Activated CD4-positive, alpha-beta T cell treated with anti-CD3 and anti-CD28 coated beads for 48 hours (primary cell): ENCODE measurements at regions not wholly inside any gene's neighbourhood (a gene's known extent, or its start where the extent isn't known, plus 50 kb on each side); places are given as distances from the start of the nearest gene placed in this dataset.
"Not testable (repeated sequence)": the region's sequence is repeated elsewhere in the genome, so short reads cannot be mapped to it uniquely, and the experiment has no call there.

Source experiments
- DNase-seq: peaks from one replicate; pipeline ENCODE4 v3.0.0-alpha.2; 2020

DNA sequence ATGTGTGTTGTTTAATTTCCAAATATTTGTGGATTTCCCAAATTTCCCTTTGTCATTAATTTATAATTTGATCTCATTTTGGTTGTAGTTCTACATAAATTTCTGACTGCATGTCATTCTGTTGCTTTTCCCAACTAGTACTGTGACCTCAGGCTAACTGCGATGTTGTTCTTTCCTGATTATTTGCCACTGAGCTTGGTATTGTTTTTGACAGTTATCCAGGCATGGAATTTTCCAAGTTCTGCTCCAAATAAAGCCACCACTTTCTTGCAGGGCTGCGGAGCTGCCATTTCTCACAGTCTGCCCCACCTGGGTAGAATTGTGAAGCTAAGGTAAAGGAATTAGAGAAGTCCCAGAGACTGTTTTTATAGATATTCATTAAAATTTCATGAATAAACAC lies 328.8 kb downstream of the ZNF674 start:
- no peak for DNase-seq

- DNase-seq: no peak
Observed at GRCh38 chrX:46211079-46211478, 334.1 kb downstream of the ZNF674 start.

GRCh38 chrX:46209768-46210167 lies 335.5 kb downstream of the ZNF674 start:
- no peak for DNase-seq

- DNase-seq: no peak
Observed at GRCh38 chrX:46209037-46209436, 336.2 kb downstream of the ZNF674 start.

- DNase-seq: no peak
Observed at GRCh38 chrX:46208225-46208854, 336.9 kb downstream of the ZNF674 start.

GRCh38 chrX:46204721-46205422 lies 340.3 kb downstream of the ZNF674 start:
- DNase-seq: no peak

DNA sequence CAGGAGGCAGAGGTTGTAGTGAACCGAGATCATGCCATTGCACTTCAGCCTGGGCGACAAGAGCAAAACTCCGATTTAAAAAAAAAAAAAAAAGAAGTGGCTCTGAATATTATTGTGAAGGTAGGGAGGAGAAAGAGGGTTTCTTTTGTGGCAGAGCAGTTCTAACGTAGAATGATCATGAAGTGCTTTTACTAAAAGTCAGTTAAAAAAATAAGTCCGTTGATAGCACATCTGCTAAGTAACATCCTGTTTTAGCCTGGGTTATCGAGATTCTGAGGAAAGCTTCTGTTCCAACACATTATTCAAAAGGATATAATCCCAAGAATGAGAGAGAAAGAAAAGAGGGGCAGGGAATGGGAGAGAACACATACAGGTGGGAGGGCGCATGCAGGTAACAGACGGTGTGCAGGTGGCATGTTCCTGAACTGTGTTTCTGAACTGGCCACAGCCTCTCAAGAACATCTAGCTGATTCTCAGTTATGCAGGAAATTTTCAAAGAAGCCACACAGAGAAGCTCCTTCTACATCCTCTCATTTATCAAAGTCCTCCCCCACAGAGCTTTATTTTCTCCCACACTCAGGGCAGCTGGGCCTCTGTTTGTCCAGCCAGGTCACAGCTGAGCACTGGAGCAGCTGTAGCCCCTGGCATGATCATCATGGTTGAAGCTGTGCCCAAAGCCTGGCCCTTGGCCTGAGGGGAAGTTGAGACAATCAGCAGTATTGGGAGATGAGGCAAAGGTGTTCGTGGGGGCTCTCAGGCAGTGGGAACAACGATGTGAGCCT lies 342.3 kb downstream of the ZNF674 start:
- no peak for DNase-seq

GRCh38 chrX:46200413-46200812 lies 344.8 kb downstream of the ZNF674 start:
- DNase-seq: no peak

DNA sequence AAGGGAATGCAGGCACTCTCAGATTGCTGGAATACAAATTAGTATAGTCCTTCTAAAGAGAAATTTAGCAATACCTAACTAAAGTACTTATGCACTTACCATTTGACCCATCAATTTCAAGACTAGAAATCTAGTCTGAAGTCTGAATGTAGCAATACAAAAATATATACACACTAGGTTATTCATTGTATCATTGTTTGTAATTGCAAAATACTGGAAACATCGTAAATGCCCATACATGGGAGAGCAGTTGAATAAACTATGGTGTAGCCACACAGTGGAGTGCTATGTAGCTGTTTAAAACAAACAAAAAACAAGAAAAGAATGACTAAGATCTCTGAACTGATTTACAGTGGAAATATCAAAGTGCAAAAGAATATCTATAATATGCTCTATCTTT lies 346.4 kb downstream of the ZNF674 start:
- no peak for DNase-seq

DNA sequence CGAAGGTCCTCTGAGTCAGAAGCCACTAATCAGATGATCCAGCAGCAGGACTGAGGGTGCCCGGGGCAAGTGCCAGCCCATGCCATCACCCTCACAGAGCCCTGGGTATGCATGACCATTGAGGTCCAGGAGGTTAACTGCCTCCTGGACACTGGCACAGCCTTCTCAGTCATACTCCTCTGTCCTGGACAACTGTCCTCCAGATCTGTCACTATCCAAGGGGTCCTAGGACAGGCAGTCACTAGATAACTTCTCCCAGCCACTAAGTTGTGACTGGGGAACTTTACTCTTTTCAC lies 358.5 kb downstream of the ZNF674 start:
- DNase-seq: not testable (repeated sequence)

DNA sequence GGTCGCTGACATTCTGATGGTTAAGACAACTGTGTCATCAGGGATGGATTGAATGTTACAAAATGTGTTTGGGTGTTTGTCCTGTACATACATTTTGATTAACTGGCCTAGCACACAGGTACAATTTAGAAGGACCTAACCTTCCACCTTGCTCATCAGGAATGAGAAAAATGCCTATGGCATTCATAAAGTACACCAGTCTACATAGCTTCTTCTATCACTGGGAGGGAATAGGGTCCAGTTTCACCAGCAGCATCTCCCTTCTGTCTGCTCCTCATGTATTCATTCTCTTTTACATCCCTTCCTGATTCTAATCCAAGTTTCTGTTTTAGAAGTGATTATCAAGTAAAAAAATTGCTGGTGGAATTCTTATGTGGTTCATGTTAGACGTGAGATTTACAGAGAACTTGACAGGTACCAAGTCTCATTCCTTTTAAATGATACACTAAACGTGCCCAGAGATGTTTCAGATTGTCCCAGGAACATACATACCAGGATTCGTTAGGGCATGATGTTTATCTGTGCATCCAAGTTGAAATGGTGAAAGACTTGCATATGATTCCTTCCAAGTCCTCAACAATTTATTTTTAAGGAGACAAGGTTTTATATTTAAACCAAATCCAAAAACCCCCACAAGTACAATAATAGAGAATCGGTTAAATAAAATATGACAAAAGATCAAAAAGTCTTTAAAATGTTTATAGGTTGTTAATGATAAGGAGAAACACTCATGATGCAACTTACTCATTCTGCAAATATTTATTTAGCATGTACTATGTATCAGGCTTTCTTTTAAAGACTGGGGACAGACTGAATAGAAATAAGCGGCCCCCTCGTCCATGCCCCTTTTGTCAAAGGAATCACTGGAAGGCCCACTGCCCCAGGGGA lies 359.1 kb downstream of the ZNF674 start:
- no peak for DNase-seq

GRCh38 chrX:46184749-46185148 lies 360.5 kb downstream of the ZNF674 start:
- no peak for DNase-seq

DNA sequence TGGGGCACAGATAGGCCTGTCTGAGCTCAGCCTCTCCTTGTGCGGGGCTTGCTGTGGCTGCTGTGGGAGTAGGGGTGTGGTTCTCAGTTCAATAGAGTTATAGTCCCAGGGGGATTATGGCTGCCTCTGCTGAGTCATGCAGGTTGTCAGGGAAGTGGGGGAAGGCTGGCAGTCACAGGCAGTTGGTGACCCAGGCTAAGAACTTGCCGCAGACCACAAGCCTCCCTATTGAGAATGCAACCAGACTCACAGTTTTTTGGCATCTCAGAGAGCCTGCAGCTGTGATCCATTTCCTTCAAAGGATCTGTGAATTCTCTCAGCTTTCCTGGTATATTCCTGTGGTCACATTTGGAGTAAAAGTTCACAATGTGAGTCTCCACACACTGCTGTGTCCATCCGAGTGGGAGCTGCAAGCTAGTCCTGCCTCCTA lies 364.9 kb downstream of the ZNF674 start:
- peak; percentile 7 for DNase-seq

DNA sequence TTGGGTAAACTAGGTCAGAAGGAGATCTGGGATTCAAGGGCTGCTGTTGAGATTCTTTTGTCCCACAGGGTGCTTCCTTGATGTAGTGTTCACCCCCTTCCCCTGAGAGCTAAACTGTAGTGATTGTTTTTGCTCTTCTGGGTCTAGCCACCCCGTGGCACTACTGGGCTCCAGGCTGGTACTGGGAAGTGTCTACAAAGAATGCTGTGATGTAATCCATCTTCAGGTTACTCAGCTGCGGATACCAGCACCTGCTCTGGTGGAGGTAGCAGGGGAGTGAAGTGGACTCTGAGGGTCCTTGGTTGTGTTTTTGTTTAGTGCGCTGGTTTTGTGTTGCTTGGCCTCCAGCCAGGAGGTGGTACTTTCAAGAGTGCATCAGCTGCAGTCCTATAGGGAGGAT lies 365.5 kb downstream of the ZNF674 start:
- no peak for DNase-seq

DNA sequence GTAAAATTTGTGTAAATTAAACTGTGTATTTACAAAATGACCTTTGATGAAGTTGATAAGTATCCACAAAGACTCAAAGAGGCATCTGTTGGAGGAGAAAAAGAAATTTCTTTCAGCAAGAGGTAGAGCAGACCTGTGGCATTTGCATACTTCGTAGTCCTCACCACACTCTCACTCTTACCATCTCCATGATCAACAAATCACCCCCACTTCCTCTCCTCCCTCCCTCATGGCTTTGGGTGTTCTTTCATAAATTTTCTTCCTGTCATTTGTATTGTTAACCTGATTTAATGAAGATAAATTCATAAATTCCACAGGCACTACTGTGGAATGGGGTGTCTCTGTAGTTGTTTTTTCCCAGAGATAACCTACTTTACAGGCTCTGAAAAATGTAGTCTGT lies 366.5 kb downstream of the ZNF674 start:
- DNase-seq: no peak

DNA sequence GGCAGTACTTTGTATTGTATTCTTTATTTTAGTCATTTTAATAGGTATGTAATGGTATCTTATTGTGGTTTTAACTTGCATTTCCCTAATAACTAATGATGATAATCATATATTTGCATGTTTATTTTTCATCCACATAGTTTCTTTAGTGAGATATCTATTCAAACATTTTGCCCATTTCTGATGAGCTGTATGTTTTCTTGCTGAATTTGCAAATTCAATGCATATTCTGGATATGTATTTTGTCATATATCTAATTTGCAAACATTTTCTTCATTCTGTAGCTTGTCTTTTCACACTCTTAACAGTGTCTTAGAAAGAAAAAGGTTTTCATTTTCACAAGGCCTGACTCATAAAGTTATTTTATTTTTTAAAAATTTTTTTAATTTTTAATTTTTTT lies 372.1 kb downstream of the ZNF674 start:
- DNase-seq: no peak

- DNase-seq: not testable (repeated sequence)
Observed at GRCh38 chrX:46171457-46171856, 373.8 kb downstream of the ZNF674 start.

DNA sequence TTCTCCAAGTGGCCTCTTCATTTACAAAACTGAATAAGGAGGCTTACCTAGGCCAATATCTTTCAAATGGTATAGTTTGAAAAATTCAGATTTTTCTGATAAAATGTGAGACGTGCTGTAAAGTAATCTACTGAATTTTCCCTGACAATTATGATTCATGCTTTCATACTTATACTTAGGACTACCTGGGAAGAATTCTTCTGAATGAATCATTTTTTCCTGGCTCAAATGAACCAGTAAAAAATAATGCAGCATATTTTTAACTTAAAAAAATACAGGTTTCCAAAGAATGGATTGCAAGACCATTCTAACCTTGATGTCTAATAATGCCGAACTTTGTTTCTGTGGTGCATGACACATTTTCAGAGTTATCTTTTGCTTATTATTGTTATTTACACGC lies 375.4 kb downstream of the ZNF674 start:
- DNase-seq: no peak

GRCh38 chrX:46168254-46168653 lies 377.0 kb downstream of the ZNF674 start:
- DNase-seq: no peak

GRCh38 chrX:46165866-46166265 lies 379.4 kb downstream of the ZNF674 start:
- no peak for DNase-seq

- DNase-seq: no peak
Observed at GRCh38 chrX:46165411-46165810, 379.8 kb downstream of the ZNF674 start.

GRCh38 chrX:46152756-46153155 lies 392.5 kb downstream of the ZNF674 start:
- no peak for DNase-seq

DNA sequence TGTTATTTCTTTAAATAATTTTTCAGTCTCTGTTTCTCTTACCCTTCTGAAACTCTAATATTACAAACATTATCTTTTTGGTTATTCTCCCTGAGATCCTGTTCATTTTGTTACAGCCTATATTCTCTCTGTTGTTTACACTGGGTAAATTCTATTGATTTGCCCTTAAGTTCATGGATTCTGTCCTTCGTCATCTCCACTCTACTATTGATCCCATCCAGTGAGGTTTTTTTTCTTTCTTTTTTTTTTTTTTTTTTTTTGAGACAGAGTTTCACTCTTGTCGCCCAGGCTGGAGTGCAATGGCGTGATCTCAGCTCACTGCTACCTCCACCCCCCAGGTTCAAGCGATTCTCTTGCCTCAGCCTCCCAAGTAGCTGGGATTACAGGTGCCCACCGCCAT lies 393.9 kb downstream of the ZNF674 start:
- not testable (repeated sequence) for DNase-seq
